Left lung (tissue), 4 donors: ENCODE measurements at regions not wholly inside any gene's neighbourhood (a gene's known extent, or its start where the extent isn't known, plus 50 kb on each side); places are given as distances from the start of the nearest gene placed in this dataset.

Source experiments
- ATAC-seq: fragments of 200-7000 bp; cut with Tn5 transposase; one replicate; pipeline ENCODE4 v1.9.1; 2020; ENCODE audit warnings: moderate library complexity
- DNase-seq, 4 donors: peaks; one replicate each; pipeline ENCODE4 v3.0.0-alpha.2; 2013 to 2020
- H3K27ac ChIP-seq, 2 donors: fragments of 200-600 bp; sonication (generic) in 1 of 2; one replicate each; pipeline versions ENCODE4 v1.5.0 to v1.8.0; 2020 to 2021
- H3K27me3 ChIP-seq, 2 donors: fragments of 200-600 bp; sonication (generic) in 1 of 2; one replicate each; pipeline versions ENCODE4 v1.5.0 to v1.8.0; 2020 to 2021
- H3K36me3 ChIP-seq, 2 donors: fragments of 200-600 bp; sonication (generic) in 1 of 2; one replicate each; pipeline versions ENCODE4 v1.5.0 to v1.8.0; 2020 to 2021
- H3K4me1 ChIP-seq, 2 donors: fragments of 200-600 bp; one replicate each; pipeline ENCODE4 v1.8.0; 2021
- H3K4me3 ChIP-seq, 2 donors: fragments of 200-600 bp; sonication (generic) in 1 of 2; one replicate each; pipeline versions ENCODE4 v1.5.0 to v1.8.0; 2020 to 2021; ENCODE audit warnings: mild to moderate bottlenecking in 1 of 2
- H3K9me3 ChIP-seq, 2 donors: fragments of 200-600 bp; sonication (generic) in 1 of 2; one replicate each; pipeline versions ENCODE4 v1.5.0 to v1.8.0; 2020 to 2021
- CTCF ChIP-seq, 2 donors: fragments of 200-600 bp; sonication (generic) in 1 of 2; IDR thresholded peaks; one replicate each; pipeline versions ENCODE4 v1.5.0 to v1.8.0; 2021; ENCODE audit warnings: antibody characterized with exemption in 2 of 2
- intact Hi-C, 2 donors: fragments of 100-400 bp; cut with DNase I; formaldehyde crosslinking; loops; one replicate each; pipeline versions ENCODE4 v1.11.2 to v1.14.2; 2022
- donor health status: DM: no; HTN: yes; CAD: no.
- donor health status: DM: no; HTN: no; CAD: no.

- DNase-seq: no peak
- no peaks in the 10 kb centered on the region for H3K36me3 ChIP-seq
- no peak for ATAC-seq
- H3K27me3 ChIP-seq: no peaks in the 10 kb centered on the region
- H3K27ac ChIP-seq: no peak overlapping the region
- H3K4me3 ChIP-seq: no peak overlapping the region
- H3K4me1 ChIP-seq: no peaks in the 10 kb centered on the region
- H3K9me3 ChIP-seq: no peaks in the 10 kb centered on the region
- no peak for TF ChIP-seq CTCF (IDR thresholded peaks at IDR 0.05)
- intact Hi-C loops: no loop called here
These were observed 373.9 kb upstream of the FGF13 start for GRCh38 chrX:139085404-139085803.

GRCh38 chrX:139083191-139083590 is 371.7 kb upstream of the FGF13 start:
- Histone ChIP-seq H3K9me3 (no peaks in the 10 kb centered on the region), H3K4me1 (no peaks in the 10 kb centered on the region), H3K4me3 (no peak overlapping the region), H3K27me3 (no peaks in the 10 kb centered on the region), H3K27ac (no peak overlapping the region), H3K36me3 (no peaks in the 10 kb centered on the region)
- ATAC-seq (no peak), DNase-seq (no peak)
- intact Hi-C loops: no loop called here
- no peak for TF ChIP-seq CTCF (IDR thresholded peaks at IDR 0.05)

- no peaks in the 10 kb centered on the region for H3K9me3 ChIP-seq
- no peak for TF ChIP-seq CTCF (IDR thresholded peaks at IDR 0.05)
- H3K27me3 ChIP-seq: no peaks in the 10 kb centered on the region
- H3K4me3 ChIP-seq: no peak overlapping the region
- no peaks in the 10 kb centered on the region for H3K36me3 ChIP-seq
- H3K27ac ChIP-seq: no peak overlapping the region
- no peaks in the 10 kb centered on the region for H3K4me1 ChIP-seq
- ATAC-seq (no peak), DNase-seq (no peak)
- intact Hi-C loops: no loop called here
These were observed 370.4 kb upstream of the FGF13 start for GRCh38 chrX:139081965-139082364.

GRCh38 chrX:139079789-139080188 is 368.3 kb upstream of the FGF13 start:
- TF ChIP-seq CTCF (IDR thresholded peaks at IDR 0.05): no peak
- Histone ChIP-seq H3K27ac (no peak overlapping the region), H3K4me1 (no peaks in the 10 kb centered on the region), H3K27me3 (no peaks in the 10 kb centered on the region), H3K36me3 (no peaks in the 10 kb centered on the region), H3K9me3 (no peaks in the 10 kb centered on the region), H3K4me3 (no peak overlapping the region)
- DNase-seq (no peak), ATAC-seq (no peak)
- intact Hi-C loops: no loop called here

GRCh38 chrX:139078761-139079280 is 367.3 kb upstream of the FGF13 start:
- H3K27ac ChIP-seq: no peak overlapping the region
- H3K4me3 ChIP-seq: no peak overlapping the region
- DNase-seq: no peak
- intact Hi-C loops: no loop called here
- no peaks in the 10 kb centered on the region for H3K27me3 ChIP-seq
- no peaks in the 10 kb centered on the region for H3K36me3 ChIP-seq
- TF ChIP-seq CTCF (IDR thresholded peaks at IDR 0.05): no peak
- ATAC-seq: no peak
- no peaks in the 10 kb centered on the region for H3K4me1 ChIP-seq
- no peaks in the 10 kb centered on the region for H3K9me3 ChIP-seq
